ENCODE measurements at regions not wholly inside any gene's neighbourhood (a gene's known extent, or its start where the extent isn't known, plus 50 kb on each side); places are given as distances from the start of the nearest gene placed in this dataset.

- ATAC-seq (ENCODE audit: low read depth), result peak; percentile 27; the same call in 1 of the 3 replicates
- DNase-seq (ENCODE audit: low spot score), result no peak
- H3K4me3 ChIP-seq (ENCODE audit: severe bottlenecking), result no peak overlapping the region
- H3K27ac ChIP-seq (ENCODE audit: poor library complexity, severe bottlenecking), result no peak overlapping the region
- no peaks in the 10 kb centered on the region for H3K36me3 ChIP-seq (ENCODE audit: low read depth)
- no peaks in the 10 kb centered on the region for H3K4me1 ChIP-seq (ENCODE audit: insufficient read depth, poor library complexity, severe bottlenecking)
- H3K9me3 ChIP-seq (ENCODE audit: severe bottlenecking), result no peaks in the 10 kb centered on the region
- H3K27me3 ChIP-seq (ENCODE audit: insufficient read depth, poor library complexity, severe bottlenecking), result no peaks in the 10 kb centered on the region
- TF ChIP-seq CTCF (IDR thresholded peaks at IDR 0.05; ENCODE audit: poor library complexity, severe bottlenecking), result no peak
Measured at GRCh38 chr7:122199171-122199570, 55.1 kb upstream of the AASS start.

- Histone ChIP-seq H3K27me3 (ENCODE audit: insufficient read depth, poor library complexity, severe bottlenecking) (no peaks in the 10 kb centered on the region), H3K4me1 (ENCODE audit: insufficient read depth, poor library complexity, severe bottlenecking) (no peaks in the 10 kb centered on the region), H3K27ac (ENCODE audit: poor library complexity, severe bottlenecking) (no peak overlapping the region), H3K36me3 (ENCODE audit: low read depth) (no peaks in the 10 kb centered on the region), H3K9me3 (ENCODE audit: severe bottlenecking) (no peaks in the 10 kb centered on the region), H3K4me3 (ENCODE audit: severe bottlenecking) (no peak overlapping the region)
- no peak for TF ChIP-seq CTCF (IDR thresholded peaks at IDR 0.05; ENCODE audit: poor library complexity, severe bottlenecking)
- ATAC-seq (ENCODE audit: low read depth) (no peak), DNase-seq (ENCODE audit: low spot score) (no peak)
Measured at GRCh38 chr7:122198581-122198980, 54.5 kb upstream of the AASS start.

Measured in RWPE2 (cell line).